Activated naive CD8-positive, alpha-beta T cell treated with anti-CD3 and anti-CD28 coated beads for 36 hours (primary cell): ENCODE measurements at regions not wholly inside any gene's neighbourhood (a gene's known extent, or its start where the extent isn't known, plus 50 kb on each side); places are given as distances from the start of the nearest gene placed in this dataset.
"Not testable (repeated sequence)": the region's sequence is repeated elsewhere in the genome, so short reads cannot be mapped to it uniquely, and the experiment has no call there.

ENCODE experiments used
- DNase-seq: peaks from one replicate; pipeline ENCODE4 v3.0.0; 2021
- H3K27ac Mint-ChIP-seq: one replicate; pipeline ENCODE4 v1.8.0; 2022; ENCODE audit warnings: mild to moderate bottlenecking, moderate library complexity, mixed read lengths
- H3K27me3 Mint-ChIP-seq: one replicate; pipeline ENCODE4 v1.8.0; 2022; ENCODE audit warnings: mild to moderate bottlenecking, mixed read lengths
- H3K36me3 Mint-ChIP-seq: one replicate; pipeline ENCODE4 v1.8.0; 2021; ENCODE audit warnings: mild to moderate bottlenecking, mixed read lengths
- H3K4me1 Mint-ChIP-seq: one replicate; pipeline ENCODE4 v1.8.0; 2021; ENCODE audit warnings: mixed read lengths
- H3K4me3 Mint-ChIP-seq: one replicate; pipeline ENCODE4 v1.8.0; 2022; ENCODE audit warnings: mild to moderate bottlenecking, moderate library complexity, mixed read lengths
- H3K9me3 Mint-ChIP-seq: one replicate; pipeline ENCODE4 v1.8.0; 2022; ENCODE audit warnings: mixed read lengths

DNA sequence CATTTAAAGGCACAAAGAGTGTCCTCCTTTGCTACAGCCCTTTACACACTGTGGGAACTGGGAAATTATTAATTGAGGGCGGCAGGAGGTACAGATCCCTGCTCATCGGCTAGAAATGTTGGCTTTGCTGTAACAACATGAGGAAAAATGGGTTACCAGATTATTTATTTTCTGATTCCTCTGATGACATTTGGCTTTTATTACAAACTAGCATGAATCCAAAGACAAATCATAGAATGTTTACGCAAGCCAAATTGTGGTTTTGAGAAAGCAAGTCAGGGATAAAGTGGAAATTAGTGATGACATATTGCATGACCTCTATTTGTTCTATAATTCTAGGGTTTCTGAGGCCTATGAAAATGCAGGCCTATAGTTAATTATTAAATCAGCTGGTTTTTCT is 126.1 kb upstream of the TMEM196 start:
- H3K27me3 Mint-ChIP-seq, result no peaks in the 10 kb centered on the region
- H3K9me3 Mint-ChIP-seq, result peaks cover 18% of the 10 kb centered on the region
- DNase-seq, result no peak
- no peak overlapping the region for H3K27ac Mint-ChIP-seq
- H3K36me3 Mint-ChIP-seq, result no peaks in the 10 kb centered on the region
- H3K4me3 Mint-ChIP-seq, result no peak overlapping the region
- H3K4me1 Mint-ChIP-seq, result no peaks in the 10 kb centered on the region

DNA sequence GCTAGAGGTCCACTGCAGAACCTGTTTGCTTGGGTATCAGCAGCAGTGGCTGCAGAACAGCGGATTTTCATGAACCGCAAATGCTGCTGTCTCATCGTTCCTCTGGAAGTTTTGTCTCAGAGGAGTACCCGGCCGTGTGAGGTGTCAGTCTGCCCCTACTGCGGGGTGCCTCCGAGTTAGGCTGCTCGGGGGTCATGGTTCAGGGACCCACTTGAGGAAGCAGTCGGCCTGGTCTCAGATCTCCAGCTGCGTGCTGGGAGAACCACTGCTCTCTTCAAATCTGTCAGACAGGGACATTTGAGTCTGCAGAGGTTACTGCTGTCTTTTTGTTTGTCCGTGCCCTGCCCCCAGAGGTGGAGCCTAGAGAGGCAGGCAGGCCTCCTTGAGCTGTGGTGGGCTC is 109.5 kb upstream of the TMEM196 start:
- H3K27me3 Mint-ChIP-seq, DNase-seq, H3K4me1 Mint-ChIP-seq, H3K4me3 Mint-ChIP-seq, H3K27ac Mint-ChIP-seq, H3K36me3 Mint-ChIP-seq: not testable (repeated sequence)
- peaks cover 12% of the 10 kb centered on the region for H3K9me3 Mint-ChIP-seq

GRCh38 chr7:19872094-19872493 is 98.7 kb upstream of the TMEM196 start:
- Mint-ChIP-seq H3K27ac (no peak overlapping the region), H3K4me1 (no peaks in the 10 kb centered on the region), H3K36me3 (no peaks in the 10 kb centered on the region), H3K9me3 (peaks cover under 1% of the 10 kb centered on the region), H3K4me3 (no peak overlapping the region), H3K27me3 (no peaks in the 10 kb centered on the region)
- DNase-seq, result no peak

- H3K4me1 Mint-ChIP-seq, result no peaks in the 10 kb centered on the region
- no peak for DNase-seq
- no peak overlapping the region for H3K4me3 Mint-ChIP-seq
- no peaks in the 10 kb centered on the region for H3K27me3 Mint-ChIP-seq
- no peaks in the 10 kb centered on the region for H3K9me3 Mint-ChIP-seq
- H3K27ac Mint-ChIP-seq, result no peak overlapping the region
- no peaks in the 10 kb centered on the region for H3K36me3 Mint-ChIP-seq
Measured at GRCh38 chr7:19871102-19871501, 97.7 kb upstream of the TMEM196 start.

- DNase-seq, result no peak
- Mint-ChIP-seq H3K4me3 (no peak overlapping the region), H3K36me3 (no peaks in the 10 kb centered on the region), H3K9me3 (no peaks in the 10 kb centered on the region), H3K4me1 (no peaks in the 10 kb centered on the region), H3K27ac (no peak overlapping the region), H3K27me3 (no peaks in the 10 kb centered on the region)
Measured at GRCh38 chr7:19869979-19870378, 96.6 kb upstream of the TMEM196 start.

- Mint-ChIP-seq H3K9me3 (no peaks in the 10 kb centered on the region), H3K27ac (no peak overlapping the region), H3K36me3 (no peaks in the 10 kb centered on the region), H3K27me3 (no peaks in the 10 kb centered on the region), H3K4me1 (no peaks in the 10 kb centered on the region), H3K4me3 (no peak overlapping the region)
- no peak for DNase-seq
Measured at GRCh38 chr7:19853261-19853832, 79.9 kb upstream of the TMEM196 start.

- no peak overlapping the region for H3K4me3 Mint-ChIP-seq
- H3K36me3 Mint-ChIP-seq, result no peaks in the 10 kb centered on the region
- H3K27ac Mint-ChIP-seq, result no peak overlapping the region
- DNase-seq, result no peak
- H3K27me3 Mint-ChIP-seq, result no peaks in the 10 kb centered on the region
- H3K4me1 Mint-ChIP-seq, result no peaks in the 10 kb centered on the region
- H3K9me3 Mint-ChIP-seq, result no peaks in the 10 kb centered on the region
Measured at GRCh38 chr7:19852192-19852591, 78.8 kb upstream of the TMEM196 start.

- Mint-ChIP-seq H3K27me3 (no peaks in the 10 kb centered on the region), H3K4me1 (no peaks in the 10 kb centered on the region), H3K4me3 (no peak overlapping the region), H3K36me3 (no peaks in the 10 kb centered on the region), H3K9me3 (no peaks in the 10 kb centered on the region), H3K27ac (no peak overlapping the region)
- no peak for DNase-seq
Measured at GRCh38 chr7:19851504-19851903, 78.1 kb upstream of the TMEM196 start.

GRCh38 chr7:19834566-19834965 is 61.1 kb upstream of the TMEM196 start:
- H3K27me3 Mint-ChIP-seq, result no peaks in the 10 kb centered on the region
- H3K27ac Mint-ChIP-seq, result no peak overlapping the region
- H3K9me3 Mint-ChIP-seq, result peaks cover 1% of the 10 kb centered on the region
- DNase-seq, result no peak
- H3K4me1 Mint-ChIP-seq, result no peaks in the 10 kb centered on the region
- H3K4me3 Mint-ChIP-seq, result no peak overlapping the region
- H3K36me3 Mint-ChIP-seq, result no peaks in the 10 kb centered on the region

- Mint-ChIP-seq H3K9me3 (peaks cover 1% of the 10 kb centered on the region), H3K36me3 (no peaks in the 10 kb centered on the region), H3K4me3 (no peak overlapping the region), H3K27me3 (no peaks in the 10 kb centered on the region), H3K4me1 (no peaks in the 10 kb centered on the region), H3K27ac (no peak overlapping the region)
- DNase-seq, result no peak
Measured at GRCh38 chr7:19830604-19831003, 57.2 kb upstream of the TMEM196 start.
